ENCODE measurements at regions not wholly inside any gene's neighbourhood (a gene's known extent, or its start where the extent isn't known, plus 50 kb on each side); places are given as distances from the start of the nearest gene placed in this dataset.

DNA sequence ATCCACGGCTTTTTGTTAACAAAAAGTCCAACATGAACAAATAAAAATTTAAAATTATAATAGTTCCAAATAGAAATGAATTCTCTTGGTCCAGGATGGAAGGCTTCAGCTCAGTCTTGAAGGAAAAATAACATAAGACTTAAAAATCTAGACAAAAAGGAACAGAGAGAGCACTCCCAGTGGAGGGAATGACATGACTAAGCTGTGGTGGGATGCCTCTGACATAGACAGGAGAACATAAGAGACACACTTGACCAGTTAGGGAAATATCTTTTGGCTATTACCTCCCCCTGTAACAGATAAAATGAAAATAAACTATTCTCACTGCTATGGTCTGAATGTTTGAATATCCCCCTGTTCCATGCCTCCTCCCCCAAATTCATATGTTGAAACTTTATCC is 106.8 kb downstream of the BBS10 start:
- TF ChIP-seq EP300 (IDR thresholded peaks at IDR 0.05), result no peak
- TF ChIP-seq, protein P1, sequence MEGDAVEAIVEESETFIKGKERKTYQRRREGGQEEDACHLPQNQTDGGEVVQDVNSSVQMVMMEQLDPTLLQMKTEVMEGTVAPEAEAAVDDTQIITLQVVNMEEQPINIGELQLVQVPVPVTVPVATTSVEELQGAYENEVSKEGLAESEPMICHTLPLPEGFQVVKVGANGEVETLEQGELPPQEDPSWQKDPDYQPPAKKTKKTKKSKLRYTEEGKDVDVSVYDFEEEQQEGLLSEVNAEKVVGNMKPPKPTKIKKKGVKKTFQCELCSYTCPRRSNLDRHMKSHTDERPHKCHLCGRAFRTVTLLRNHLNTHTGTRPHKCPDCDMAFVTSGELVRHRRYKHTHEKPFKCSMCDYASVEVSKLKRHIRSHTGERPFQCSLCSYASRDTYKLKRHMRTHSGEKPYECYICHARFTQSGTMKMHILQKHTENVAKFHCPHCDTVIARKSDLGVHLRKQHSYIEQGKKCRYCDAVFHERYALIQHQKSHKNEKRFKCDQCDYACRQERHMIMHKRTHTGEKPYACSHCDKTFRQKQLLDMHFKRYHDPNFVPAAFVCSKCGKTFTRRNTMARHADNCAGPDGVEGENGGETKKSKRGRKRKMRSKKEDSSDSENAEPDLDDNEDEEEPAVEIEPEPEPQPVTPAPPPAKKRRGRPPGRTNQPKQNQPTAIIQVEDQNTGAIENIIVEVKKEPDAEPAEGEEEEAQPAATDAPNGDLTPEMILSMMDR (IDR thresholded peaks at IDR 0.05), result no peak
- TF ChIP-seq POLR2AphosphoS5 (IDR thresholded peaks at IDR 0.05), result no peak
- TF ChIP-seq POLR2A (IDR thresholded peaks at IDR 0.05), result no peak

Measured in upper lobe of left lung (tissue), 4 donors.